GM12872 (cell line): ENCODE measurements at regions not wholly inside any gene's neighbourhood (a gene's known extent, or its start where the extent isn't known, plus 50 kb on each side); places are given as distances from the start of the nearest gene placed in this dataset.

Experiments used
- CTCF ChIP-seq: IDR thresholded peaks from 3 replicates; pipeline ENCODE4 v1.5.1; 2011; ENCODE audit warnings: low read depth, mild to moderate bottlenecking, low read length, moderate library complexity; ENCODE audit not compliant: insufficient read depth

- no peak for TF ChIP-seq CTCF
Observed at GRCh38 chr15:70192041-70192440, 94.3 kb upstream of the TLE3 start.

- TF ChIP-seq CTCF, result no peak
Observed at GRCh38 chr15:70190965-70191364, 93.2 kb upstream of the TLE3 start.

GRCh38 chr15:70189826-70190695, 92.3 kb upstream of the TLE3 start:
- no peak for TF ChIP-seq CTCF

GRCh38 chr15:70188286-70188685, 90.6 kb upstream of the TLE3 start:
- TF ChIP-seq CTCF, result no peak

- TF ChIP-seq CTCF, result no peak
Observed at GRCh38 chr15:70187331-70187730, 89.6 kb upstream of the TLE3 start.

GRCh38 chr15:70186152-70186551, 88.4 kb upstream of the TLE3 start:
- TF ChIP-seq CTCF, result no peak

GRCh38 chr15:70185251-70185711, 87.6 kb upstream of the TLE3 start:
- TF ChIP-seq CTCF, result no peak
